ENCODE measurements at regions not wholly inside any gene's neighbourhood (a gene's known extent, or its start where the extent isn't known, plus 50 kb on each side); places are given as distances from the start of the nearest gene placed in this dataset.

DNA sequence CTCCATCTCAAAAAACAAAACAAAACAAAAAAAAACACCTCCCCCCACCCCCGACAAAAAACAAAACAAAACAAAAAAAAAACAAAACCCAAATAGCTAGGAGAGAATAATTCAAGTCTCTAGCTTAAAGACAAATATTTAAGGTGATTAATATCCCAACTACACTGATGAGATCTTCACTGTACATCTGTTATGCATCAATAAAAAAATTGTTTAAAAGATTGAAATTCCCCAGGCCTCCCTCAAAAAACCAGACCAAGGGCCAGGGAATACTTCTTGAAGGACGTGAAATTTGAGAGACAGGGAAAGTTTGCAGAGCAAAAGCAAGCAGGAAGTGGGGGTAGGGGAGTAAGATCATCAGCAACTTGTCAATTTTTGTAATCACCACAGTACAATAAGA is 232.6 kb downstream of the REEP3 start:
- no peak overlapping the region for H2AFZ ChIP-seq (ENCODE audit: low read length)
- no peak for DNase-seq
- no peaks in the 10 kb centered on the region for H3K9me2 ChIP-seq (replicated peaks; ENCODE audit: insufficient read depth, low read length)
- H3K36me3 ChIP-seq (replicated peaks; ENCODE audit: insufficient read depth, low read length), result no peaks in the 10 kb centered on the region
- no peaks in the 10 kb centered on the region for H4K20me1 ChIP-seq (ENCODE audit: insufficient read depth, low read length)
- H3K4me1 ChIP-seq (ENCODE audit: low read length), result no peaks in the 10 kb centered on the region
- H3F3A ChIP-seq (ENCODE audit: insufficient read depth, low read length), result no peaks in the 10 kb centered on the region
- no peaks in the 10 kb centered on the region; the same call in 1 of the 2 replicates for H3K27me3 ChIP-seq (replicated peaks; ENCODE audit: insufficient read depth, low read length)
- H3K79me2 ChIP-seq (ENCODE audit: low read length), result no peaks in the 10 kb centered on the region
- H3K9me3 ChIP-seq (replicated peaks; ENCODE audit: insufficient read depth, low read length), result no peaks in the 10 kb centered on the region
- no peak for TF ChIP-seq EZH2phosphoT487 (IDR thresholded peaks at IDR 0.05; ENCODE audit: low read length)
- TF ChIP-seq EZH2 (optimal IDR thresholded peaks at IDR 0.05; ENCODE audit: low read depth, low read length), result no peak
- TF ChIP-seq, protein P1, sequence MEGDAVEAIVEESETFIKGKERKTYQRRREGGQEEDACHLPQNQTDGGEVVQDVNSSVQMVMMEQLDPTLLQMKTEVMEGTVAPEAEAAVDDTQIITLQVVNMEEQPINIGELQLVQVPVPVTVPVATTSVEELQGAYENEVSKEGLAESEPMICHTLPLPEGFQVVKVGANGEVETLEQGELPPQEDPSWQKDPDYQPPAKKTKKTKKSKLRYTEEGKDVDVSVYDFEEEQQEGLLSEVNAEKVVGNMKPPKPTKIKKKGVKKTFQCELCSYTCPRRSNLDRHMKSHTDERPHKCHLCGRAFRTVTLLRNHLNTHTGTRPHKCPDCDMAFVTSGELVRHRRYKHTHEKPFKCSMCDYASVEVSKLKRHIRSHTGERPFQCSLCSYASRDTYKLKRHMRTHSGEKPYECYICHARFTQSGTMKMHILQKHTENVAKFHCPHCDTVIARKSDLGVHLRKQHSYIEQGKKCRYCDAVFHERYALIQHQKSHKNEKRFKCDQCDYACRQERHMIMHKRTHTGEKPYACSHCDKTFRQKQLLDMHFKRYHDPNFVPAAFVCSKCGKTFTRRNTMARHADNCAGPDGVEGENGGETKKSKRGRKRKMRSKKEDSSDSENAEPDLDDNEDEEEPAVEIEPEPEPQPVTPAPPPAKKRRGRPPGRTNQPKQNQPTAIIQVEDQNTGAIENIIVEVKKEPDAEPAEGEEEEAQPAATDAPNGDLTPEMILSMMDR (IDR thresholded peaks at IDR 0.05; ENCODE audit: low read length), result no peak
- H3K4me3 ChIP-seq (ENCODE audit: low read length), result no peak overlapping the region
- H3K4me2 ChIP-seq (ENCODE audit: low read depth, low read length), result no peak overlapping the region
- H3K27ac ChIP-seq (ENCODE audit: low read length), result no peak overlapping the region
- H3K9ac ChIP-seq (ENCODE audit: low read length), result no peak overlapping the region

DNA sequence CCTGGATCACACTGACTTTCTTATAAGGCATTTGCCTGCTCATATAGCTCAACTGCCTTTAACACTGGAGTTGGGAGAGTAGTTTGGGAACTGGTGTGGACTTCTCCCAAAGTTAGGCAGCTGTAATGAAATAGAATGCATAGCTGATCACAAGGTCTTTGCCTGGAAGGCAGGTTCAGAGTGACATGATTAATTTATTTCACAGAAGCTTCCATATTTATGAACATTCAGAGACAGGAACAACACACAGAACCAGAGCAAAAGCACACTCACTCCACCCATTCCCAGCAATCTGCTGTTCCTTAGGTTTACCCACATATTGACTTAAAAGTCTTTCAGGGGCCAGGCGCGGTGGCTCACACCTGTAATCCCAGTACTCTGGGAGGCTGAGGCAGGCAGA is 234.2 kb downstream of the REEP3 start:
- no peak overlapping the region for H3K9ac ChIP-seq (ENCODE audit: low read length)
- no peaks in the 10 kb centered on the region for H3K9me3 ChIP-seq (replicated peaks; ENCODE audit: insufficient read depth, low read length)
- H3K4me1 ChIP-seq (ENCODE audit: low read length), result no peaks in the 10 kb centered on the region
- H3K4me3 ChIP-seq (ENCODE audit: low read length), result no peak overlapping the region
- TF ChIP-seq, protein P1 (IDR thresholded peaks at IDR 0.05; ENCODE audit: low read length), result no peak
- TF ChIP-seq EZH2 (optimal IDR thresholded peaks at IDR 0.05; ENCODE audit: low read depth, low read length), result no peak
- no peak for TF ChIP-seq EZH2phosphoT487 (IDR thresholded peaks at IDR 0.05; ENCODE audit: low read length)
- H3K4me2 ChIP-seq (ENCODE audit: low read depth, low read length), result no peak overlapping the region
- no peaks in the 10 kb centered on the region; the same call in 1 of the 2 replicates for H3K27me3 ChIP-seq (replicated peaks; ENCODE audit: insufficient read depth, low read length)
- H3F3A ChIP-seq (ENCODE audit: insufficient read depth, low read length), result no peaks in the 10 kb centered on the region
- DNase-seq, result no peak
- H2AFZ ChIP-seq (ENCODE audit: low read length), result no peak overlapping the region
- no peaks in the 10 kb centered on the region for H3K36me3 ChIP-seq (replicated peaks; ENCODE audit: insufficient read depth, low read length)
- H4K20me1 ChIP-seq (ENCODE audit: insufficient read depth, low read length), result no peaks in the 10 kb centered on the region
- H3K9me2 ChIP-seq (replicated peaks; ENCODE audit: insufficient read depth, low read length), result no peaks in the 10 kb centered on the region
- no peak overlapping the region for H3K27ac ChIP-seq (ENCODE audit: low read length)
- no peaks in the 10 kb centered on the region for H3K79me2 ChIP-seq (ENCODE audit: low read length)

DNA sequence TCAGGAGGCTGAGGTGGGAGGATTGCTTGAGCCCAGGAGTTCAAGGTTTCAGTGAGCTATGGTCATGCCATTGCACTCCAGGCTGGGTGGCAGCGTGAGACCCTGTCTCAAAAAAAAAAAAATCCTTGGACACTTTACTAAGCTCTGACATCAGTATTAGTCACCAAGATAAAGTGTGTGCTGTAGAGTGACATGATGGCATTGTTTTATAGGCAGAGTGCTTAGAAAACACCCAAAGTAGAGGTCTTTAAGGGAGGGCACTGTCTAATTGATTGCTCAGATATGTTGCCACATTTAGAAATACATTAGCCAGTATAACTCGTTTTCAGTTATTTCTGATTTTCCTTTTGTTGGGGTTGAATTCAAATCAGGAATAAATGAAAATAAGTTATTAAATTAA is 235.9 kb downstream of the REEP3 start:
- Histone ChIP-seq H3F3A (ENCODE audit: insufficient read depth, low read length) (no peaks in the 10 kb centered on the region), H3K36me3 (replicated peaks; ENCODE audit: insufficient read depth, low read length) (no peaks in the 10 kb centered on the region)
- TF ChIP-seq EZH2 (optimal IDR thresholded peaks at IDR 0.05; ENCODE audit: low read depth, low read length), result no peak
- TF ChIP-seq, protein P1 (IDR thresholded peaks at IDR 0.05; ENCODE audit: low read length), result no peak
- no peak for TF ChIP-seq EZH2phosphoT487 (IDR thresholded peaks at IDR 0.05; ENCODE audit: low read length)

More for the DNA sequence above, 235.9 kb downstream of the REEP3 start:
- H3K9me3 ChIP-seq (replicated peaks; ENCODE audit: insufficient read depth, low read length), result no peaks in the 10 kb centered on the region
- H3K4me2 ChIP-seq (ENCODE audit: low read depth, low read length), result no peak overlapping the region
- no peak overlapping the region for H3K9ac ChIP-seq (ENCODE audit: low read length)
- H3K27ac ChIP-seq (ENCODE audit: low read length), result no peak overlapping the region
- no peak for DNase-seq
- H3K4me1 ChIP-seq (ENCODE audit: low read length), result no peaks in the 10 kb centered on the region
- no peaks in the 10 kb centered on the region for H3K9me2 ChIP-seq (replicated peaks; ENCODE audit: insufficient read depth, low read length)
- no peak overlapping the region for H2AFZ ChIP-seq (ENCODE audit: low read length)
- no peaks in the 10 kb centered on the region for H3K79me2 ChIP-seq (ENCODE audit: low read length)
- H3K4me3 ChIP-seq (ENCODE audit: low read length), result no peak overlapping the region
- no peaks in the 10 kb centered on the region for H3K27me3 ChIP-seq (replicated peaks; ENCODE audit: insufficient read depth, low read length)
- H4K20me1 ChIP-seq (ENCODE audit: insufficient read depth, low read length), result no peaks in the 10 kb centered on the region

All from MM.1S (cell line).